CD4-positive, alpha-beta T cell (primary cell): ENCODE measurements at regions not wholly inside any gene's neighbourhood (a gene's known extent, or its start where the extent isn't known, plus 50 kb on each side); places are given as distances from the start of the nearest gene placed in this dataset.

Experiments used
- ATAC-seq: fragments of 200-7000 bp; cut with Tn5 transposase; one replicate; pipeline ENCODE4 v1.10.0; 2022; ENCODE audit warnings: mild to moderate bottlenecking; ENCODE audit not compliant: poor library complexity
- CTCF ChIA-PET: fragments of 350-600 bp; sonication (Branson Sonifier 250); formaldehyde crosslinking; loops from one replicate; lab custom pipeline; 2021; ENCODE audit warnings: antibody characterized with exemption, inconsistent platforms; lab: Charles Lee
- POLR2A ChIA-PET: fragments of 350-600 bp; sonication (Branson Sonifier 250); formaldehyde crosslinking; loops from one replicate; lab custom pipeline; 2021; ENCODE audit warnings: antibody characterized with exemption, inconsistent platforms; lab: Charles Lee
- DNase-seq, 14 experiments: peaks; one replicate each; pipeline ENCODE4 v3.0.0-alpha.2; 2013 to 2020; ENCODE audit warnings: mixed read lengths in 2 of 14
- H3K27ac ChIP-seq, 2 donors: one replicate each; pipeline versions ENCODE4 v1.5.1 to v1.7.0; 2013; ENCODE audit warnings: low read length in 2 of 2, low read depth in 1 of 2, mild to moderate bottlenecking in 1 of 2
- H3K27me3 ChIP-seq, 2 experiments: 1 replicate in 1 of 2; 2 replicates in 1 of 2; pipeline versions ENCODE4 v1.6.1 to v1.7.0; 2013; ENCODE audit warnings: low read length in 2 of 2, control low read depth in 1 of 2, mild to moderate bottlenecking in 1 of 2, moderate library complexity in 1 of 2; ENCODE audit not compliant: insufficient read depth in 2 of 2, control insufficient read depth in 1 of 2
- H3K36me3 ChIP-seq: one replicate; pipeline ENCODE4 v1.6.1; 2013; ENCODE audit warnings: low read length, control low read depth; ENCODE audit not compliant: insufficient read depth
- H3K4me1 ChIP-seq: one replicate; pipeline ENCODE4 v1.6.1; 2013; ENCODE audit warnings: low read length, control low read depth; ENCODE audit not compliant: insufficient read depth
- H3K4me3 ChIP-seq: one replicate; pipeline ENCODE4 v1.5.1; 2013; ENCODE audit warnings: mild to moderate bottlenecking, low read length, moderate library complexity
- H3K9me3 ChIP-seq, 2 experiments: 1 replicate in 1 of 2; 2 replicates in 1 of 2; pipeline versions ENCODE4 v1.6.1 to v1.7.0; 2013; ENCODE audit warnings: low read length in 2 of 2, mild to moderate bottlenecking in 2 of 2, control low read depth in 1 of 2, moderate library complexity in 1 of 2; ENCODE audit not compliant: control insufficient read depth in 1 of 2, insufficient read depth in 1 of 2
- H3K27ac Mint-ChIP-seq: one replicate; pipeline ENCODE4 v1.8.0; 2020; ENCODE audit warnings: mixed read lengths
- H3K27me3 Mint-ChIP-seq: one replicate; pipeline ENCODE4 v1.8.0; 2021; ENCODE audit warnings: mixed read lengths
- H3K36me3 Mint-ChIP-seq: one replicate; pipeline ENCODE4 v1.8.0; 2021; ENCODE audit warnings: low read depth, mixed read lengths
- H3K4me1 Mint-ChIP-seq: one replicate; pipeline ENCODE4 v1.8.0; 2021; ENCODE audit warnings: low read depth, mixed read lengths
- H3K4me3 Mint-ChIP-seq: one replicate; pipeline ENCODE4 v1.8.0; 2020; ENCODE audit warnings: mild to moderate bottlenecking, mixed read lengths
- H3K9me3 Mint-ChIP-seq: one replicate; pipeline ENCODE4 v1.8.0; 2020; ENCODE audit warnings: mixed read lengths
- intact Hi-C, 2 experiments: fragments of 100-400 bp; cut with DNase I in 1 of 2; cut with micrococcal nuclease in 1 of 2; formaldehyde crosslinking; loops; one replicate each; pipeline versions ENCODE4 v1.15.1 to v1.9.0; 2023 to 2025; cut with DNase I, micrococcal nuclease
- TF ChIP-seq, protein P1 (sequence below): fragments of 200-600 bp; IDR thresholded peaks from one replicate; pipeline ENCODE4 v1.8.0; 2022; ENCODE audit warnings: antibody characterized with exemption, mild to moderate bottlenecking

DNA sequence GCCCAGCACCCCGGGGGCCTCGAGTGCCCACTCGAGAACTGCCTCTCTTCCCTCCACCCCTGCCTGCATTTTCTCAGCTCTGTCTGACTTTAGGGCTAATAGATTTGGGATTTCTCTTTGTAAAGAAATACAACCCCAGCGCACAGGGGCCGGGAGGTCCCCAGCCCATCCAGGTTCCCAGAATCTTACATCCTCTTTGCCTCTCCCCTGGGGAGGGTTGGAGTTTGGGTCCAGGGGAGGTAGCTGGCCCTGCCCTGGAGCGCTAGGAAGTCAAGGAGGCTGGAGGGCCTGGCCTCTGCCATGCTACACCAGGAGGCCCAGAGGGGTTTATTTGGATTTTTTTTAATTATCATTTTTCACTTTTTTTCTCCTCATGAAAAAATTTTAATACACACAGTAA, 65.7 kb upstream of the LMO1 start:
- H3K9me3 ChIP-seq = peaks cover 0 to 4% of the 10 kb centered on the region in 2 experiments
- no peaks in the 10 kb centered on the region for H3K36me3 ChIP-seq
- Mint-ChIP-seq H3K4me1 (no peaks in the 10 kb centered on the region), H3K27me3 (peaks cover 14% of the 10 kb centered on the region), H3K27ac (no peak overlapping the region), H3K36me3 (no peaks in the 10 kb centered on the region), H3K9me3 (no peaks in the 10 kb centered on the region), H3K4me3 (no peak overlapping the region)
- no peak overlapping the region for H3K27ac ChIP-seq
- ATAC-seq = no peak
- CTCF ChIA-PET = no interaction called here
- intact Hi-C loops = no loop called here
- peaks cover 4% of the 10 kb centered on the region for H3K4me1 ChIP-seq
- no peak for DNase-seq
- H3K4me3 ChIP-seq = no peak overlapping the region
- POLR2A ChIA-PET = no interaction called here
- peaks cover 0 to 2% of the 10 kb centered on the region in 2 experiments for H3K27me3 ChIP-seq
- TF ChIP-seq, protein P1, sequence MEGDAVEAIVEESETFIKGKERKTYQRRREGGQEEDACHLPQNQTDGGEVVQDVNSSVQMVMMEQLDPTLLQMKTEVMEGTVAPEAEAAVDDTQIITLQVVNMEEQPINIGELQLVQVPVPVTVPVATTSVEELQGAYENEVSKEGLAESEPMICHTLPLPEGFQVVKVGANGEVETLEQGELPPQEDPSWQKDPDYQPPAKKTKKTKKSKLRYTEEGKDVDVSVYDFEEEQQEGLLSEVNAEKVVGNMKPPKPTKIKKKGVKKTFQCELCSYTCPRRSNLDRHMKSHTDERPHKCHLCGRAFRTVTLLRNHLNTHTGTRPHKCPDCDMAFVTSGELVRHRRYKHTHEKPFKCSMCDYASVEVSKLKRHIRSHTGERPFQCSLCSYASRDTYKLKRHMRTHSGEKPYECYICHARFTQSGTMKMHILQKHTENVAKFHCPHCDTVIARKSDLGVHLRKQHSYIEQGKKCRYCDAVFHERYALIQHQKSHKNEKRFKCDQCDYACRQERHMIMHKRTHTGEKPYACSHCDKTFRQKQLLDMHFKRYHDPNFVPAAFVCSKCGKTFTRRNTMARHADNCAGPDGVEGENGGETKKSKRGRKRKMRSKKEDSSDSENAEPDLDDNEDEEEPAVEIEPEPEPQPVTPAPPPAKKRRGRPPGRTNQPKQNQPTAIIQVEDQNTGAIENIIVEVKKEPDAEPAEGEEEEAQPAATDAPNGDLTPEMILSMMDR = no peak

DNA sequence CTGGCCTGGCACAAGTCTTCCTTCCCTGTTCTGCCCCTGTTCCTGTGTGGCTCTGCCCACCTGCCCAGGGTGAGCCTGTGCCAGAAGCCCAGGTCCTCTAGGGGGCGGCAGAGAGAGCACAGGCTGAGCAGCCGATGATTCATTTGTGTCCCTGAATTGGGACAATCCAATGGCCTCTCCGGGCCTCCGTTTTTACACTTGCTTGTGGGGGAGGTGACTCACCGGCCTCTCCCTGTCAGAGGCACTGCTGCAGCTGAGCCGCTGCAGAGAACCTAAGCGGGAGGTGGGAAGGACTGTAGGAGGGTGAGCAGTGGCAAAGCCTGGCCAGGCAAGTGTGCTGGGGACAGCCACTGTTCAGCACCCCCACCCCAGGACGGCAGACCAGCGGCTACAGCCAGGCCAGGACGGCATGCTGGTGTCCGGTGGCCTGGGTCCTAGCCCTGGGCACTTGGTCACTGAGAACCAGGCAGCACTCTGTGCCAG, 65.2 kb upstream of the LMO1 start:
- Histone ChIP-seq H3K36me3 (no peaks in the 10 kb centered on the region), H3K9me3 (peaks cover 0 to 4% of the 10 kb centered on the region in 2 experiments), H3K27me3 (peaks cover 0 to 2% of the 10 kb centered on the region in 2 experiments), H3K4me3 (no peak overlapping the region), H3K27ac (no peak overlapping the region), H3K4me1 (peaks cover 4% of the 10 kb centered on the region)
- ChIA-PET CTCF (no interaction called here), POLR2A (no interaction called here)
- TF ChIP-seq, protein P1 = peak; percentile 45
- no peak overlapping the region for H3K27ac Mint-ChIP-seq
- intact Hi-C loops = no loop called here
- no peaks in the 10 kb centered on the region for H3K36me3 Mint-ChIP-seq
- no peaks in the 10 kb centered on the region for H3K4me1 Mint-ChIP-seq
- H3K9me3 Mint-ChIP-seq = no peaks in the 10 kb centered on the region
- no peak overlapping the region for H3K4me3 Mint-ChIP-seq
- peaks cover 14% of the 10 kb centered on the region for H3K27me3 Mint-ChIP-seq
- ATAC-seq (peak; percentile 32), DNase-seq (peak in 13 of 14 experiments; percentile 10 to 76 (median 28))

DNA sequence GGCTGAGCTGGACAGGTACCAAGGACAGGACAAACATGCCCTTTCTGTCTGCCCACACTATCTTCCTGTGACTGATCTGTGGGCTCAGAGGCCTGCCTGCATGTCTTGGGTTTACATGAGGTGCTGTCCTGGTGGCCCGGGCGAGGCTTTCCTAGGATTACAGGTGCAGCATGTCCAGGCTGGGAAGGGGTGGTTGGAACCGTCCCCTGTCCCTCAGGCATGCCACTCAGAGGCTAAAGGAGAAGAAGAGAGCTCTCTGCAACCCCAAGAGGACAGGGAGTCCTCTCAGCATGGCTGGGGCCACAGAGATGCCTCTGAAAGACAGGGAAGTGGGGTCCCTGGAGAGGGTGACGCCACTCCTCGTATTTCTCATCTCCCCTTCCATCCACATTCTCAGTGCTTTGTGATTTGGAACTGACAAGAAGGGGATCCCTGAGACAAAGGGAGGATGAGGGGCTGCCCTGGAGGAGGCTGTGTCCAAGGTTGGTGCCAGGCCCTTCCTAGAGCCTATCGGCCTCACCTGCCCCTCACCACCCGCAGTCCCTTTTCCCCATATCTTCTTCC, 64.6 kb upstream of the LMO1 start:
- H3K9me3 Mint-ChIP-seq = no peaks in the 10 kb centered on the region
- TF ChIP-seq, protein P1 = no peak
- intact Hi-C loops = no loop called here
- CTCF ChIA-PET = no interaction called here
- peaks cover 4% of the 10 kb centered on the region for H3K4me1 ChIP-seq
- no peak overlapping the region for H3K27ac Mint-ChIP-seq
- no peak overlapping the region for H3K4me3 ChIP-seq
- peaks cover 0 to 2% of the 10 kb centered on the region in 2 experiments for H3K27me3 ChIP-seq
- H3K27ac ChIP-seq = no peak overlapping the region
- DNase-seq (no peak), ATAC-seq (no peak)
- no peak overlapping the region for H3K4me3 Mint-ChIP-seq
- peaks cover 0 to 4% of the 10 kb centered on the region in 2 experiments for H3K9me3 ChIP-seq
- H3K4me1 Mint-ChIP-seq = no peaks in the 10 kb centered on the region
- H3K36me3 ChIP-seq = no peaks in the 10 kb centered on the region
- peaks cover 14% of the 10 kb centered on the region for H3K27me3 Mint-ChIP-seq
- H3K36me3 Mint-ChIP-seq = no peaks in the 10 kb centered on the region
- POLR2A ChIA-PET = no interaction called here
